ENCODE measurements at regions not wholly inside any gene's neighbourhood (a gene's known extent, or its start where the extent isn't known, plus 50 kb on each side); places are given as distances from the start of the nearest gene placed in this dataset.

DNA sequence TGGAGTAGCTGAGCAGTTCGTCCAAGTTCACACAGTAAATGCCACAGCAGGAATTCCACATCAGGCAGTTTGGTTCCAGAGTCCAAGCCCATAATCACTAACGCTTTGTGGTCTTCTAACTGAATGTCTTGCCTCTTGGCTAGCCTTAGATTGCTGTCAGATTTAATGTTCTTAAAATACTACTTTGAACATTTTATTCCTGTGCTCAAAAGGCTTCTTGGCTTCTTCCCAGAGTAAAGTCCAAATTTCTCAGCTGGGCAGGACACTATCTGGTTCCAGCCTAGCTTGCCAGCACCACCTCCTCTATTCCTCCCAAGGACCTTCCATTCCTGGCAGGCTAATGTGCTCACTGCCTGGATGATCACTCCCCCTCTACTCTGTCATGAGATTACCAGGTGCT is 256.9 kb downstream of the SQOR start:
- intact Hi-C loops (cut with DNase I; ENCODE audit: low total_unique reads) = no loop called here
- no peak for DNase-seq (ENCODE audit: low spot score in 2 of 2)
- WGBS, 2 donors = 45 to 64% methylated on average over 2 of the region's 2 CpGs
- TF ChIP-seq, protein P1, sequence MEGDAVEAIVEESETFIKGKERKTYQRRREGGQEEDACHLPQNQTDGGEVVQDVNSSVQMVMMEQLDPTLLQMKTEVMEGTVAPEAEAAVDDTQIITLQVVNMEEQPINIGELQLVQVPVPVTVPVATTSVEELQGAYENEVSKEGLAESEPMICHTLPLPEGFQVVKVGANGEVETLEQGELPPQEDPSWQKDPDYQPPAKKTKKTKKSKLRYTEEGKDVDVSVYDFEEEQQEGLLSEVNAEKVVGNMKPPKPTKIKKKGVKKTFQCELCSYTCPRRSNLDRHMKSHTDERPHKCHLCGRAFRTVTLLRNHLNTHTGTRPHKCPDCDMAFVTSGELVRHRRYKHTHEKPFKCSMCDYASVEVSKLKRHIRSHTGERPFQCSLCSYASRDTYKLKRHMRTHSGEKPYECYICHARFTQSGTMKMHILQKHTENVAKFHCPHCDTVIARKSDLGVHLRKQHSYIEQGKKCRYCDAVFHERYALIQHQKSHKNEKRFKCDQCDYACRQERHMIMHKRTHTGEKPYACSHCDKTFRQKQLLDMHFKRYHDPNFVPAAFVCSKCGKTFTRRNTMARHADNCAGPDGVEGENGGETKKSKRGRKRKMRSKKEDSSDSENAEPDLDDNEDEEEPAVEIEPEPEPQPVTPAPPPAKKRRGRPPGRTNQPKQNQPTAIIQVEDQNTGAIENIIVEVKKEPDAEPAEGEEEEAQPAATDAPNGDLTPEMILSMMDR (IDR thresholded peaks at IDR 0.05) = no peak
- no peak for TF ChIP-seq POLR2A (IDR thresholded peaks at IDR 0.05)
- no peak overlapping the region for H3K4me3 ChIP-seq (ENCODE audit: low read depth, poor library complexity, severe bottlenecking)

DNA sequence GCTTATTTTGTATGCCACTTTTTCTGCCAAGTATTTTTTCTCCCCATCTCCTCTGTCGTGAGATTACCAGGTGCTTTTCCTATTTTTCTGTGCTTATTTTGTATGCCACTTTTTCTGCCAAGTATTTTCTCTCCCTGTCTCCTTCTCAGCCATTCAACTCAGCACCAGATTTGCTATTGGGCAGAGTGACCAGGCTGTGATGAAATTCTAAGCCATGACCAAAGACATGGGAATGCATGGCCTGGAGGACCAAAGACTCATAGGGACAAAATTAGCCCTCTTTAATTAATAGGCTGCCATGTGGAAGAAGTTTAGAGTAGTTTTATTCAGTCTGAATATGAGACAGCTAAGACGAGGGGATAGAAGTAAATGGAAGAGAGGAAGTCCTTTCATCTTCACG is 257.4 kb downstream of the SQOR start:
- H3K4me3 ChIP-seq (ENCODE audit: low read depth, poor library complexity, severe bottlenecking) = no peak overlapping the region
- no peak for DNase-seq (ENCODE audit: low spot score in 2 of 2)
- TF ChIP-seq, protein P1 (IDR thresholded peaks at IDR 0.05) = no peak
- TF ChIP-seq POLR2A (IDR thresholded peaks at IDR 0.05) = no peak
- intact Hi-C loops (cut with DNase I; ENCODE audit: low total_unique reads) = no loop called here
- WGBS, 2 donors = 40 to 51% methylated on average over 3 of the region's 3 CpGs

GRCh38 chr15:45903283-45903682 is 268.5 kb downstream of the SQOR start:
- intact Hi-C loops (cut with DNase I; ENCODE audit: low total_unique reads) = no loop called here
- no peak overlapping the region for H3K4me3 ChIP-seq (ENCODE audit: low read depth, poor library complexity, severe bottlenecking)
- no peak for DNase-seq (ENCODE audit: low spot score in 2 of 2)
- no peak for TF ChIP-seq POLR2A (IDR thresholded peaks at IDR 0.05)
- TF ChIP-seq, protein P1 (IDR thresholded peaks at IDR 0.05) = no peak

GRCh38 chr15:45904019-45904418 is 269.2 kb downstream of the SQOR start:
- no peak overlapping the region for H3K4me3 ChIP-seq (ENCODE audit: low read depth, poor library complexity, severe bottlenecking)
- TF ChIP-seq POLR2A (IDR thresholded peaks at IDR 0.05) = no peak
- TF ChIP-seq, protein P1 (IDR thresholded peaks at IDR 0.05) = no peak
- WGBS, 2 donors = 93 to 94% methylated on average over 3 of the region's 3 CpGs
- intact Hi-C loops (cut with DNase I; ENCODE audit: low total_unique reads) = no loop called here
- no peak for DNase-seq (ENCODE audit: low spot score in 2 of 2)

DNA sequence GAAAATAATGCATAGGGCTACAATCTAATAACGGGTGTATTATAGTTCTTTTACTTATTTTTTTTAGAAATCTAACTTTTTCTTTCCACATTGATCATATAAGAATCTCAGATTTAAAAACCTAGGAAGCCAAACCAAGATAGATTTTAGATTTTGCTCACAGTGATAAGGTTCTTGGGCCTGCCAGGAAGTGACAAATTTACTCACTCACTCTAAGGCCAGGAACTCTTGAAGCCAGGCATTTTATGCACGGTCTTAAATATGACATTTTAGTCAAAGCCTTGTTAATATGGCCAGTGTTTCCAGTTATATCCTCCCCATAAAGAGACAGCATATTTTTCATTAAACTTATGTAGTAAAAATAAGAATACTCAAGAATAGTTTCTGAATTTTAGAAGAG is 271.4 kb downstream of the SQOR start:
- 63 to 71% methylated on average over 2 of the region's 2 CpGs for WGBS, 2 donors
- DNase-seq (ENCODE audit: low spot score in 2 of 2) = no peak
- TF ChIP-seq, protein P1 (IDR thresholded peaks at IDR 0.05) = no peak
- TF ChIP-seq POLR2A (IDR thresholded peaks at IDR 0.05) = no peak
- intact Hi-C loops (cut with DNase I; ENCODE audit: low total_unique reads) = no loop called here
- no peak overlapping the region for H3K4me3 ChIP-seq (ENCODE audit: low read depth, poor library complexity, severe bottlenecking)

- DNase-seq (ENCODE audit: low spot score in 2 of 2) = no peak
- no peak for TF ChIP-seq POLR2A (IDR thresholded peaks at IDR 0.05)
- TF ChIP-seq, protein P1 (IDR thresholded peaks at IDR 0.05) = no peak
- intact Hi-C loops (cut with DNase I; ENCODE audit: low total_unique reads) = no loop called here
- WGBS, 2 donors = 76 to 77% methylated on average over 3 of the region's 3 CpGs
- H3K4me3 ChIP-seq (ENCODE audit: low read depth, poor library complexity, severe bottlenecking) = no peak overlapping the region
Measured at GRCh38 chr15:45910671-45911070, 275.8 kb downstream of the SQOR start.

All from lower leg skin (tissue), 4 donors.